ENCODE measurements at regions not wholly inside any gene's neighbourhood (a gene's known extent, or its start where the extent isn't known, plus 50 kb on each side); places are given as distances from the start of the nearest gene placed in this dataset.

- TF ChIP-seq CTCF (IDR thresholded peaks at IDR 0.05): no peak
- TF ChIP-seq POLR2A (IDR thresholded peaks at IDR 0.05): no peak
These were observed 66.5 kb upstream of the SPIN4 start for GRCh38 chrX:63417649-63418048.
